ENCODE measurements at regions not wholly inside any gene's neighbourhood (a gene's known extent, or its start where the extent isn't known, plus 50 kb on each side); places are given as distances from the start of the nearest gene placed in this dataset.

- H3K4me3 ChIP-seq = no peak overlapping the region
- H2AFZ ChIP-seq (ENCODE audit: low read depth, low read length) = no peak overlapping the region
- no peak overlapping the region for H3K9ac ChIP-seq (ENCODE audit: insufficient read depth in 1 of 2, low read depth in 2 of 2, low read length in 2 of 2)
- H3K27me3 ChIP-seq (ENCODE audit: control insufficient read depth in 2 of 2, insufficient read depth in 2 of 2, low read length in 2 of 2) = peaks cover 6 to 33% of the 10 kb centered on the region in 2 experiments; a peak in 4 of 5 replicates
- intact Hi-C loops (cut with micrococcal nuclease) (no loop called here), in situ Hi-C loops (cut with MboI) (no loop called here)
- ATAC-seq (no peak), FAIRE-seq (no peak), DNase-seq (ENCODE audit: extremely low read depth in 1 of 4, low spot score in 3 of 4) (no peak)
- TF ChIP-seq, protein P1, sequence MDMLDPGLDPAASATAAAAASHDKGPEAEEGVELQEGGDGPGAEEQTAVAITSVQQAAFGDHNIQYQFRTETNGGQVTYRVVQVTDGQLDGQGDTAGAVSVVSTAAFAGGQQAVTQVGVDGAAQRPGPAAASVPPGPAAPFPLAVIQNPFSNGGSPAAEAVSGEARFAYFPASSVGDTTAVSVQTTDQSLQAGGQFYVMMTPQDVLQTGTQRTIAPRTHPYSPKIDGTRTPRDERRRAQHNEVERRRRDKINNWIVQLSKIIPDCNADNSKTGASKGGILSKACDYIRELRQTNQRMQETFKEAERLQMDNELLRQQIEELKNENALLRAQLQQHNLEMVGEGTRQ (CRISPR knock-in tag; IDR thresholded peaks at IDR 0.05) = no peak
- TF ChIP-seq MLX (CRISPR knock-in tag; conservative IDR thresholded peaks at IDR 0.05) (no peak), MTA3 (IDR thresholded peaks at IDR 0.05; ENCODE audit: borderline replicate concordance) (no peak), PHF8 (IDR thresholded peaks at IDR 0.05; ENCODE audit: borderline replicate concordance, low read length) (no peak), TRIM24 (IDR thresholded peaks at IDR 0.05) (no peak), EHMT2 (IDR thresholded peaks at IDR 0.05) (no peak), EP400 (IDR thresholded peaks at IDR 0.05) (no peak), SMAD3 (CRISPR knock-in tag; conservative IDR thresholded peaks at IDR 0.05) (no peak), NKRF (IDR thresholded peaks at IDR 0.05; ENCODE audit: borderline replicate concordance) (no peak), ZNF589 (CRISPR knock-in tag; IDR thresholded peaks at IDR 0.05; ENCODE audit: low read depth) (no peak), ZFX (CRISPR knock-in tag; IDR thresholded peaks at IDR 0.05) (no peak), GATA2 (CRISPR knock-in tag; IDR thresholded peaks at IDR 0.05) (no peak), THAP12 (CRISPR knock-in tag; IDR thresholded peaks at IDR 0.05) (no peak), RUNX1 (IDR thresholded peaks at IDR 0.05; ENCODE audit: low read depth) (no peak)
- TF ChIP-seq, protein P2, sequence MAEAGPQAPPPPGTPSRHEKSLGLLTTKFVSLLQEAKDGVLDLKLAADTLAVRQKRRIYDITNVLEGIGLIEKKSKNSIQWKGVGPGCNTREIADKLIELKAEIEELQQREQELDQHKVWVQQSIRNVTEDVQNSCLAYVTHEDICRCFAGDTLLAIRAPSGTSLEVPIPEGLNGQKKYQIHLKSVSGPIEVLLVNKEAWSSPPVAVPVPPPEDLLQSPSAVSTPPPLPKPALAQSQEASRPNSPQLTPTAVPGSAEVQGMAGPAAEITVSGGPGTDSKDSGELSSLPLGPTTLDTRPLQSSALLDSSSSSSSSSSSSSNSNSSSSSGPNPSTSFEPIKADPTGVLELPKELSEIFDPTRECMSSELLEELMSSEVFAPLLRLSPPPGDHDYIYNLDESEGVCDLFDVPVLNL (CRISPR knock-in tag; IDR thresholded peaks at IDR 0.05; ENCODE audit: low read depth) = no peak
- H3K27ac ChIP-seq (ENCODE audit: extremely low read depth, low read depth, low read length) = no peak overlapping the region
- no peaks in the 10 kb centered on the region for H3K9me3 ChIP-seq (replicated peaks; ENCODE audit: control insufficient read depth, insufficient read depth, low read depth, low read length)
- no peaks in the 10 kb centered on the region for H3K9me1 ChIP-seq (ENCODE audit: control insufficient read depth, insufficient read depth, low read length)
- H3K79me2 ChIP-seq (ENCODE audit: control insufficient read depth, insufficient read depth, low read length) = no peaks in the 10 kb centered on the region
- WGBS (ENCODE audit: insufficient coverage, low coverage, missing lambda C conversion rate) = 4% methylated on average over 5 of the region's 5 CpGs
- ChIA-PET POLR2A (no interaction called here), CTCF (ENCODE audit: low intra/inter-chr PET ratio) (no interaction called here)
- no peaks in the 10 kb centered on the region for H3K36me3 ChIP-seq (ENCODE audit: control insufficient read depth, insufficient read depth, low read length)
- BruUV-seq (replicated peaks) = no TSS peak
- no peaks in the 10 kb centered on the region for H4K20me1 ChIP-seq (replicated peaks; ENCODE audit: control insufficient read depth, insufficient read depth, low read length)
- no peak overlapping the region for H3K4me2 ChIP-seq (ENCODE audit: insufficient read depth, low read length)
- no peaks in the 10 kb centered on the region for H3K4me1 ChIP-seq (replicated peaks in 1 of 2; ENCODE audit: control insufficient read depth in 2 of 2, insufficient read depth in 2 of 2, low read length in 2 of 2)
These were observed 51.6 kb upstream of the STOX2 start for GRCh38 chr4:183853548-183853940.
